ENCODE measurements at regions not wholly inside any gene's neighbourhood (a gene's known extent, or its start where the extent isn't known, plus 50 kb on each side); places are given as distances from the start of the nearest gene placed in this dataset.

GRCh38 chr15:47918877-47919276 is 201.6 kb downstream of the SEMA6D start:
- WGBS, 3 donors, result 86 to 96% (median 88%) methylated on average over 3 of the region's 3 CpGs
- Histone ChIP-seq H3K4me3 (no peak overlapping the region), H3K27me3 (ENCODE audit: insufficient read depth in 3 of 3, low read length in 2 of 3) (no peaks in the 10 kb centered on the region), H3K36me3 (ENCODE audit: insufficient read depth in 1 of 2, low read depth in 1 of 2) (no peaks in the 10 kb centered on the region), H3K27ac (no peak overlapping the region), H3K9me3 (no peaks in the 10 kb centered on the region), H3K4me1 (no peaks in the 10 kb centered on the region)
- no peak for TF ChIP-seq CTCF (IDR thresholded peaks at IDR 0.05)
- DNase-seq, result no peak
- ATAC-seq, result no peak
- intact Hi-C loops (cut with DNase I), result no loop called here

- no peak overlapping the region for H3K4me3 ChIP-seq
- 60 to 67% (median 62%) methylated on average over 4 of the region's 4 CpGs for WGBS, 3 donors
- no peak for DNase-seq
- H3K4me1 ChIP-seq, result no peaks in the 10 kb centered on the region
- no peak for ATAC-seq
- intact Hi-C loops (cut with DNase I), result no loop called here
- no peaks in the 10 kb centered on the region for H3K9me3 ChIP-seq
- no peaks in the 10 kb centered on the region for H3K36me3 ChIP-seq (ENCODE audit: insufficient read depth in 1 of 2, low read depth in 1 of 2)
- no peak overlapping the region for H3K27ac ChIP-seq
- H3K27me3 ChIP-seq (ENCODE audit: insufficient read depth in 3 of 3, low read length in 2 of 3), result no peaks in the 10 kb centered on the region
- TF ChIP-seq CTCF (IDR thresholded peaks at IDR 0.05), result no peak
These were observed 196.4 kb upstream of the SLC24A5 start for GRCh38 chr15:47924381-47924780.

GRCh38 chr15:47929138-47929803 is 191.5 kb upstream of the SLC24A5 start:
- no peaks in the 10 kb centered on the region for H3K27me3 ChIP-seq (ENCODE audit: insufficient read depth in 3 of 3, low read length in 2 of 3)
- ATAC-seq (no peak), DNase-seq (no peak)
- no peaks in the 10 kb centered on the region for H3K9me3 ChIP-seq
- H3K36me3 ChIP-seq (ENCODE audit: insufficient read depth in 1 of 2, low read depth in 1 of 2), result no peaks in the 10 kb centered on the region
- TF ChIP-seq CTCF (IDR thresholded peaks at IDR 0.05), result no peak
- intact Hi-C loops (cut with DNase I), result no loop called here
- WGBS, 3 donors, result 57 to 68% (median 62%) methylated on average over 6 of the region's 6 CpGs
- H3K27ac ChIP-seq, result no peak overlapping the region
- no peaks in the 10 kb centered on the region for H3K4me1 ChIP-seq
- H3K4me3 ChIP-seq, result no peak overlapping the region

- 63 to 85% (median 76%) methylated on average over 3 of the region's 3 CpGs for WGBS, 3 donors
- no peak for ATAC-seq
- no peak for DNase-seq
- Histone ChIP-seq H3K4me1 (no peaks in the 10 kb centered on the region), H3K9me3 (no peaks in the 10 kb centered on the region), H3K27ac (no peak overlapping the region), H3K27me3 (ENCODE audit: insufficient read depth in 3 of 3, low read length in 2 of 3) (no peaks in the 10 kb centered on the region), H3K4me3 (no peak overlapping the region), H3K36me3 (ENCODE audit: insufficient read depth in 1 of 2, low read depth in 1 of 2) (no peaks in the 10 kb centered on the region)
- intact Hi-C loops (cut with DNase I), result no loop called here
- TF ChIP-seq CTCF (IDR thresholded peaks at IDR 0.05), result no peak
These were observed 188.5 kb upstream of the SLC24A5 start for GRCh38 chr15:47932261-47932660.

Measured in psoas muscle (tissue), 7 donors.